Fibroblast of skin of right quadriceps (primary cell): ENCODE measurements at regions not wholly inside any gene's neighbourhood (a gene's known extent, or its start where the extent isn't known, plus 50 kb on each side); places are given as distances from the start of the nearest gene placed in this dataset.
"Not testable (repeated sequence)": the region's sequence is repeated elsewhere in the genome, so short reads cannot be mapped to it uniquely, and the experiment has no call there.

ENCODE experiments used
- DNase-seq: peaks from one replicate; pipeline ENCODE4 v3.0.0-alpha.2; 2013

DNA sequence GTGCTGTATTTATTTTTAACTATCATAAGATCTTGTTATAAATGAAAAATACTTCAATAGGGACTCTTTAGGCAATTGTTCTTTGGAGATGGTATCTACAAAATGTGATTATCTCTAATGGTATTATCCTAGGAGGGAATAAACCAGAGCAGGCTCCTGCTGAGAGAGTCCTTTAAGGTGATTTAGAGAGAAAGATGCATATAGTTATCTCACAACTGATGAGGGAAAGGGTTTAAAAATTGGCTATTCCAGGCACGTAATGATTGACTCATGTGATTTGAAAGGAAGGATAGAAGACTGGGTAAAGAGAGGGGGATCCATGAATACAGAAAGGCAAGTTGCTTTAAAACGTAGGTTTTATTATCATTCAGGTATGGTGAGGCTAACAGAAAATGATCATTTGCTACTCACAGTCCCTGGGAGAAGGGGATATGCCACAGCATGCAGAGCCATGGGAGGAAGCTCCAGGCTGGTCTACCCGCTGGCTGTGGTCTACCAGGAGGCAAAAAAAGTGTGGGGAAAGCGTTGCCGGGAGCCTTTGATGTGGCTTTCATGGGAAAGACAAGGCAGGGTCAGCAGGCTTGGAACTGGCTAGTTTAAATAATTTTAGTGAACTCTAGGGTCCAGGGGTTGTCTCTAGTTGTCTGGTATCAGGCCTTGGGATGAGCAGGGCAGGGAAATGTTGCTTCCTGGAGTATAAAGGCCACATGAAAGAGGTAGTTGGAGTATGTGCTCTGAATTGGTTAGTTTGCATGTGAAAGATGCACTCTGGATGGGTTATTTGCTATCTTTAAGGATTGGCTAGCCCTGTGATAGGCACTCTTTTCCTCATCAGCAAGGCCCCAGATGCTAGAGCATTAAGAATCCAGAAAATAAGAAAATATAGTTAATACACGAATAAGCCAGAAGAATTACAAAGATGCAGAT is 798.4 kb upstream of the GRM7 start:
- no peak for DNase-seq

DNA sequence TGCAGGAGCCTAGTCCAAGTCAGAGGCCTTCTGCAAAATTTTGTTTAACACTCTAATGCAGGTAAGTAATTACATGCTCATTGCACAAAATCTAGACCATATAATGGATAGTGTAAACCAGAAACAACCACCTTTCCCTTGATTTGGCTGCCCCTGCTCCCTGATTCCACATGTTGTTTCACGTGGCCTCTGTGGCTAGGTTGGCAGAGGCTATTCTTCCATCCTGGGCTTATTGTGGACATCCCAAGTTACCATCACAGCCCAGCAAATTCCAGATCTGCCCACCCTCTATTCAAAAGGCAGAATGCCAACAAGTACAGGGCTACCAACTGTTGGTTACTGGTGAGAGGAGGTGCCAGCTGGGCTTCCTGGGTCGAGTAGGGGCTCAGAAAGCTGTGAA is 794.5 kb upstream of the GRM7 start:
- DNase-seq: no peak

GRCh38 chr3:6066868-6067578 is 793.9 kb upstream of the GRM7 start:
- not testable (repeated sequence) for DNase-seq

DNA sequence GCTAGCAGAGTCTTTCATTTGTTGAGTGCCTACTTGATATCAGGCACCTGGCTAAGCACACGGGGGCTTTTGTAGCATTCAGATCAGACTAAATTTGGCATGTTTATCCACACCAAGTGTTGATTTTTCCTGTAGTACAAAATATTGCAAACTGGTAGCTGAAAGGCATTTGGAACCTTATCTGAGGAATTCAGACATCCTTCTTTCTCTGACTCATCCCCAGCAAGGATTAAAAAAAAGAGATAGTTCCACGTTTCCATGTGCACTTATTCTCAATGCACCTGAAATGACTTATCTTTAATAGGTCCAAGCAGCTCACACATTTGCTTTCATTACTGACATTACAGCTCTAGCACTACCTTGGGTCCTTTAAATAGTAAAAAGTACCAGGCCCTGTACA is 786.0 kb upstream of the GRM7 start:
- no peak for DNase-seq

GRCh38 chr3:6078436-6078835 is 782.5 kb upstream of the GRM7 start:
- DNase-seq: no peak

- no peak for DNase-seq
Measured at GRCh38 chr3:6079011-6079410, 781.9 kb upstream of the GRM7 start.

GRCh38 chr3:6079561-6080179 is 781.2 kb upstream of the GRM7 start:
- DNase-seq: no peak

GRCh38 chr3:6088433-6088832 is 772.5 kb upstream of the GRM7 start:
- no peak for DNase-seq

GRCh38 chr3:6089780-6090179 is 771.1 kb upstream of the GRM7 start:
- DNase-seq: no peak

GRCh38 chr3:6091262-6091661 is 769.7 kb upstream of the GRM7 start:
- no peak for DNase-seq

- DNase-seq: no peak
Measured at GRCh38 chr3:6095006-6095405, 765.9 kb upstream of the GRM7 start.

DNA sequence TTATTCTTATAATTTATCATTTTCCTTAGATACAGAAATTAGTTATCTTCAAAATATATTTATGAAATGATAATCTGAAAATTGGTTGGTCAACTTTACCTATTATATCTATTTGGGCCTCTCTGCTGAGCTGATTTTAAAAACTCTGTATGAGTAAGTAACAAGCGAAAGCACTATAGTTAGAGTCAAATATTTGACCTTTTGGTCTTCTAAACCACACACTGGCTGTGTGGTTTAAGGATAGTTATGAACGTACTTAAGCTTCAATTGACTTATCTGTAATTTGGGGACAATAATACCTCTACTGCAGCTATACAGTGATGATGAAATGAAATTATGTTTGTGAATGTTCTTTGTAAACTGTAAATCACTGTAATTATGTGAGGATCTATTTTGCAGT is 763.9 kb upstream of the GRM7 start:
- no peak for DNase-seq

- DNase-seq: no peak
Measured at GRCh38 chr3:6097556-6097955, 763.4 kb upstream of the GRM7 start.

GRCh38 chr3:6098516-6099157 is 762.3 kb upstream of the GRM7 start:
- DNase-seq: no peak

DNA sequence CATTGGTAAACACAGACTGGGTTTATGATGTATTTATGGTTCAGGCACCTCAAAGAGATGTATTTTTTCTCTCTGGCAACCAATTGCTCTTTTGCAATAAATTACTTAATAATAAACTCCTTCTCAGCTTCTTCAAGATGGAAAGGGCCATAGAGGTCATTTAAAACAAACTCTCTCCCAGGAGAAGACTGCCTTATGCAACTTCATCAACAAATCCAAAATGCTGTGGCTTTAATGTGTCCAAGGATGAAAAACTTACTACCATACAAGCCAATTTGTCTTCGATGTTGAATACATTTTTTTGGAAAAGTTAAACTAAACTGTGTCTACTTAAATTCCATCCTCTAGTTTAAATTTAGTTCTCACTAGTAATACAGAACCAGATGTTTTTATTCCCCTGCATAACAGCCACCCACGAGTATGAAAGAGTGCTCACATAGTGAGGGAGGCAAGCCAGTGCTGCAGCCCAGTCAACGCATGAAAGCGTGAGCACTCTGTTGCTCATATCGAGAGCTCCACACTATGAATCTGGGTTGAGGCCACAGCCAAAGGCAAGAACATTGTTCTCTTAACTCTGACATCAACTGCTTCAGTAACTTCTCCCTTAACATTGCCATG is 761.3 kb upstream of the GRM7 start:
- no peak for DNase-seq

GRCh38 chr3:6105187-6105586 is 755.7 kb upstream of the GRM7 start:
- DNase-seq: no peak

GRCh38 chr3:6108957-6109356 is 752.0 kb upstream of the GRM7 start:
- no peak for DNase-seq

DNA sequence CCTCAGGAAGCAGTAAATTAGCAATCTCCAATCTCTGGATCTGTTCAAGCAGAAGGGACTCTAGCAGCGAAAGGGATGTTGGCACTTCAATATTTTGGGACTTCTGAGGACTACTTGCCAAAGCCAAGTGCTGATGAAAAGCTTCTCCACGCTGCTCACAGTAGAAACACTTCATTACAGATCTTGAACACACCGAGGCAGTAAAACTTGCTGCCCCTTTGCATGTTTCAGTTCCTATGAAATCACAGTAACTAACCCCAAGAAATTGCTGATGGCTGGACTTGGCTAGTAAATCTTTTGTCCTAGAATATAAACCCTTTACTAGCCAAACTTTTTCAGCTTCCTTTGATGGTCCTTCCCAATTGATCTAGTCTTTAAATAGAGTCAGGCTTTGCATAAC is 750.5 kb upstream of the GRM7 start:
- no peak for DNase-seq

- no peak for DNase-seq
Measured at GRCh38 chr3:6112546-6112945, 748.4 kb upstream of the GRM7 start.

- no peak for DNase-seq
Measured at GRCh38 chr3:6113338-6113737, 747.6 kb upstream of the GRM7 start.

- DNase-seq: no peak
Measured at GRCh38 chr3:6119367-6119766, 741.5 kb upstream of the GRM7 start.

- DNase-seq: peak; percentile 0
Measured at GRCh38 chr3:6120786-6121185, 740.1 kb upstream of the GRM7 start.

DNA sequence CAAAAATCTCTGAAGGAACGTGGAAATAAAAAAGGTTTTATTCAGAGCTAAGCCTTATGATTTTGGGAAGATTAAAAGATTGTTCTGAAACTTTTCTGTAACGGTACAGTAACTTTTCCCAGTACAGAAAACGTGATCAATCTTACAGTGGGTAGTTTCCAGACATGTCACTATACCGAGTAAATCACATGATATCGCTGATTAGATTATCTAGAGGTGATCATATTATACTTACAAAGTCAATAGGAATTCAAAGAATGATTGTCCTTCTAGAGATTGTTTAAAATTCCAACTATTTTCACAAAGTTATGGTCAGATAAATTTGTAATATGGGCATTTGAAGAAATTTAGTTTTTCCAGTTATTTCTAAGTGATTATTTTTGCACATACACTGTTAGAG is 736.0 kb upstream of the GRM7 start:
- no peak for DNase-seq
